ENCODE measurements at regions not wholly inside any gene's neighbourhood (a gene's known extent, or its start where the extent isn't known, plus 50 kb on each side); places are given as distances from the start of the nearest gene placed in this dataset.

DNA sequence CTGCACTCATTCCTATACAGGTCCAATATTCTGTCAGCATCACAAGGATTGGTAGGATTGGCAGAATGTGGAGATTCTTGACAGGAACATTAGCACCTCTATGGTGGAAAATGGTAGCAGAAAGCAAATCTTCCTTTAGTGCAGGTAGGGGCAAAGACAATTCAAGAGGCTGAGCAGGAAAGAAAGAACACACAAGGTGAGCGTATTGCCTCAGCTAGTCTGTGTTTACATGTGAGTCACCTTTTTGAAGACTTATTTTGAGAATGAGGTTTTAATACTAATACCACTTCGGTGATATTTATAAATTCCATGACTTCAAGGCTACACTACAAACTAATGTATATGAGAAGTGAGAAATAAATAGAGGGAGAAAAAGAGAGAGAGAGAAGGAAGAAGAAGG is 717.0 kb downstream of the BRINP1 start:
- no peak for TF ChIP-seq EP300 (IDR thresholded peaks at IDR 0.05)
- TF ChIP-seq, protein P1, sequence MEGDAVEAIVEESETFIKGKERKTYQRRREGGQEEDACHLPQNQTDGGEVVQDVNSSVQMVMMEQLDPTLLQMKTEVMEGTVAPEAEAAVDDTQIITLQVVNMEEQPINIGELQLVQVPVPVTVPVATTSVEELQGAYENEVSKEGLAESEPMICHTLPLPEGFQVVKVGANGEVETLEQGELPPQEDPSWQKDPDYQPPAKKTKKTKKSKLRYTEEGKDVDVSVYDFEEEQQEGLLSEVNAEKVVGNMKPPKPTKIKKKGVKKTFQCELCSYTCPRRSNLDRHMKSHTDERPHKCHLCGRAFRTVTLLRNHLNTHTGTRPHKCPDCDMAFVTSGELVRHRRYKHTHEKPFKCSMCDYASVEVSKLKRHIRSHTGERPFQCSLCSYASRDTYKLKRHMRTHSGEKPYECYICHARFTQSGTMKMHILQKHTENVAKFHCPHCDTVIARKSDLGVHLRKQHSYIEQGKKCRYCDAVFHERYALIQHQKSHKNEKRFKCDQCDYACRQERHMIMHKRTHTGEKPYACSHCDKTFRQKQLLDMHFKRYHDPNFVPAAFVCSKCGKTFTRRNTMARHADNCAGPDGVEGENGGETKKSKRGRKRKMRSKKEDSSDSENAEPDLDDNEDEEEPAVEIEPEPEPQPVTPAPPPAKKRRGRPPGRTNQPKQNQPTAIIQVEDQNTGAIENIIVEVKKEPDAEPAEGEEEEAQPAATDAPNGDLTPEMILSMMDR (IDR thresholded peaks at IDR 0.05): no peak
